Nephron progenitor cell (in vitro differentiated cells): ENCODE measurements at regions not wholly inside any gene's neighbourhood (a gene's known extent, or its start where the extent isn't known, plus 50 kb on each side); places are given as distances from the start of the nearest gene placed in this dataset.
A peak's percentile ranks its signal among the peaks of the same experiment; 100 is the strongest.

Experiments used
- DNase-seq: peaks from one replicate; pipeline ENCODE4 v3.0.0; 2021
- H3K27ac Mint-ChIP-seq: 2 replicates; pipeline ENCODE4 v1.8.0; 2021; ENCODE audit warnings: mild to moderate bottlenecking, moderate library complexity, mixed read lengths
- H3K27me3 Mint-ChIP-seq: 2 replicates; pipeline ENCODE4 v1.8.0; 2021; ENCODE audit warnings: mild to moderate bottlenecking, low read depth, mixed read lengths; ENCODE audit not compliant: poor library complexity
- H3K36me3 Mint-ChIP-seq: 2 replicates; pipeline ENCODE4 v1.8.0; 2021; ENCODE audit warnings: low read depth, mixed read lengths
- H3K4me1 Mint-ChIP-seq: 2 replicates; pipeline ENCODE4 v1.8.0; 2021; ENCODE audit warnings: mixed read lengths
- H3K4me3 Mint-ChIP-seq: 2 replicates; pipeline ENCODE4 v1.8.0; 2021; ENCODE audit warnings: mild to moderate bottlenecking, moderate library complexity, mixed read lengths
- H3K9me3 Mint-ChIP-seq: 2 replicates; pipeline ENCODE4 v1.8.0; 2021; ENCODE audit warnings: mild to moderate bottlenecking, moderate library complexity, mixed read lengths
- TF ChIP-seq, protein P1 (sequence below): fragments of 200-600 bp; sonication (generic); IDR thresholded peaks from 2 replicates; pipeline ENCODE4 v1.5.0; 2021; ENCODE audit warnings: antibody characterized with exemption

DNA sequence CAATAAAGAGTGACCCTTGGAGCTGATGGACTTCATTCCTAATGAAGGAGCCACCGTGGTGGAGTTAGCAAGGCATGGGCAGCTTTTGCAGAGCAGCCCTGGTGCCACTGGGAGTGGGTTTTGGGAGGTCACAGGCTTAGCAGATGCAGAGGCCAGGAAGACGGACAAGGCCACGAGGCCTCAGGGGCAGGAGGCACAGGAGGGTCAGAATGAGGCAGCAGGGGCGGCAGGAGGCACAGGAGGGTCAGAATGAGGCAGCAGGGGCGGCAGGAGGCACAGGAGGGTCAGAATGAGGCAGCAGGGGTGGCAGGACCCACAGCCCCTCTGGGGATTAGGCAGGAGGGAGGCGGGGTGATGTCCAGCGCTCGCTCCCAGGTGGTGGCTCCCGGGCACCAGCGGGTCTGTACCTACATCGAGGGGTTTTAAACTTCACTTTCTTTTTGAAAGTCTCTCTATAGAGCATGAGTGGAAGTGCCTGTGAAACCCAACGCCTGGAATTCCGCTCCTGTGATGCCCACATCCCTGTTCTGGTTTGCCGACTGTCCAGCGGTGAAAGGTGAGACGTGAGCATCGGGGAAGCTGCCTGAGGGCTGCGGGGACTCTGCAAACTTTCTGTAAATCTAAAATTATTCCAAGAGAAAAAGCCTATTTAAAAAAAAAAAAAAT, 521.6 kb downstream of the BRD1 start:
- TF ChIP-seq, protein P1, sequence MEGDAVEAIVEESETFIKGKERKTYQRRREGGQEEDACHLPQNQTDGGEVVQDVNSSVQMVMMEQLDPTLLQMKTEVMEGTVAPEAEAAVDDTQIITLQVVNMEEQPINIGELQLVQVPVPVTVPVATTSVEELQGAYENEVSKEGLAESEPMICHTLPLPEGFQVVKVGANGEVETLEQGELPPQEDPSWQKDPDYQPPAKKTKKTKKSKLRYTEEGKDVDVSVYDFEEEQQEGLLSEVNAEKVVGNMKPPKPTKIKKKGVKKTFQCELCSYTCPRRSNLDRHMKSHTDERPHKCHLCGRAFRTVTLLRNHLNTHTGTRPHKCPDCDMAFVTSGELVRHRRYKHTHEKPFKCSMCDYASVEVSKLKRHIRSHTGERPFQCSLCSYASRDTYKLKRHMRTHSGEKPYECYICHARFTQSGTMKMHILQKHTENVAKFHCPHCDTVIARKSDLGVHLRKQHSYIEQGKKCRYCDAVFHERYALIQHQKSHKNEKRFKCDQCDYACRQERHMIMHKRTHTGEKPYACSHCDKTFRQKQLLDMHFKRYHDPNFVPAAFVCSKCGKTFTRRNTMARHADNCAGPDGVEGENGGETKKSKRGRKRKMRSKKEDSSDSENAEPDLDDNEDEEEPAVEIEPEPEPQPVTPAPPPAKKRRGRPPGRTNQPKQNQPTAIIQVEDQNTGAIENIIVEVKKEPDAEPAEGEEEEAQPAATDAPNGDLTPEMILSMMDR, result no peak
- DNase-seq, result no peak
- H3K27ac Mint-ChIP-seq, result no peak overlapping the region
- H3K4me3 Mint-ChIP-seq, result no peak overlapping the region
- no peaks in the 10 kb centered on the region for H3K36me3 Mint-ChIP-seq
- H3K9me3 Mint-ChIP-seq, result no peaks in the 10 kb centered on the region
- H3K4me1 Mint-ChIP-seq, result peaks cover 10% of the 10 kb centered on the region
- peaks cover 23% of the 10 kb centered on the region for H3K27me3 Mint-ChIP-seq

DNA sequence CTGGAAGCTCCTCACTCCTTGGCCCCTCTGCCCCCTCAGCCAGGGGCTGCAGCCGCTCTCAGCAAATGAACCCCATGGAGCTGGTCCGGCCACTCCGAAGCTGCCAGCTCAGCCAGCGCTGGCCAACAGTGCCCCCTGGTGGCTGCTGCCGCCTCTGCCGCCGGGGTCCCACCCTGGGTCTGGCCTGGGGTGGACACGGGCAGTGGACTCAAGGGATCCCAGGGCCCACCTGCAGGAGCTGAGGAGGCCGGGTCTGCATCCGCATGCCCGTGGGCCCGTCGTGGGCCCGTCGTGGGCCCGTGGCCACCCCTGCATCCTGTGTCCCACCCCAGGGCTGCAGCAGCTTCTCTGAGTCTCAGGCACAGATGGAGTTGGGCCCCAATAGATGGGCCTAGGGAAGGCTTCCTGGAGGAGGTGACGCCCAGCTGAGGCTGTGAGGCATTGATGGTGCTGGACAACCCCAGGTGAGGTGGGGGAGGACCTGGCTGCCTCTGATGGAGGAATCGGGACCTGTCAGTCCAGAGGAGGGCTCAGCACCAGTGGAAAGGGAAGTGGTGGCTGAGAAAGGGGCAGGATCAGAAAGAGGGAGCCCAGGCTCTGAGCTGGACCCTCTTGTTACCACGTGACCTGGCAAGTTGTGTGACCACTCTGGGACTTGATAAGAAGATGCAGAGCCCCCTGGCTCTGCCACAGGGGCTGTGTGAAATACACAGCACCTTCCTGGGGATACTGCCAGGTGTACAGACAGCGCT, 522.3 kb downstream of the BRD1 start:
- peaks cover 27% of the 10 kb centered on the region for H3K27me3 Mint-ChIP-seq
- no peaks in the 10 kb centered on the region for H3K9me3 Mint-ChIP-seq
- H3K27ac Mint-ChIP-seq, result no peak overlapping the region
- TF ChIP-seq, protein P1, result peak; percentile 98
- DNase-seq, result peak; percentile 97
- H3K4me1 Mint-ChIP-seq, result peaks cover 14% of the 10 kb centered on the region
- H3K36me3 Mint-ChIP-seq, result no peaks in the 10 kb centered on the region
- no peak overlapping the region for H3K4me3 Mint-ChIP-seq

DNA sequence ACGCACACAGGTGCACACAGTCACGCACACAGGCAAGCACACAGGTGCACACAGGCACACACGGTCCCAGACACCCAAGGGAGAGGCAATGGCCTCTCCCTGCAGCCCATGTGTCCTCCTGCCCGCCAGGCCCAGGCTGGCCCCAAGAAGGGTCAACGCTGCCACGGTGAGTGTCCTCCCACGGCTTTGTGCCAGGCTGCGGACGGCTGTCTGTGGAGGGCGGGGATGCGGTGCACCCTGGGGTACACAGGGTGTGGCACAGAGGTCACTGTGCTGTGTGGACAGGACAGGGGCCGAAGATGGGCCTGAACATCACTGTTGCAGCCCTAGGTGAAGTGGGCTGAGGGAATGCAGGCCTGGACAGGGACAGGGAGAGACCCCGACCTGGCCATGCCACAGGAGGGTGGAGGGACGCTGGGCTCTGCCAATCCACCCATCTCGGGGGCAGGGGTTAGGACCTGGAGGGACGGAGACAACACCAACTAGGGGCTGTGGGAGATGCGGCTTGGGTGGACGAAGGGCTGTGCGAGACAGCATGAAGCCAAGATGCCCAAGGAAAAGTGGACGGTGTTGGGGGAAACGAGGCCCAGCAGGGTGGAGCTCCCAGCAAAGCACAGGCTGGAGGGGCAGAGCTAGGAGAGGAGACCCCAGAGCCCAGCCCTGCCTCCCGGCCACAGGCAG, 523.8 kb downstream of the BRD1 start:
- H3K4me1 Mint-ChIP-seq, result peaks cover 22% of the 10 kb centered on the region
- peaks cover 23% of the 10 kb centered on the region for H3K27me3 Mint-ChIP-seq
- TF ChIP-seq, protein P1, result no peak
- no peak for DNase-seq
- H3K9me3 Mint-ChIP-seq, result no peaks in the 10 kb centered on the region
- H3K27ac Mint-ChIP-seq, result no peak overlapping the region
- H3K36me3 Mint-ChIP-seq, result no peaks in the 10 kb centered on the region
- H3K4me3 Mint-ChIP-seq, result no peak overlapping the region

DNA sequence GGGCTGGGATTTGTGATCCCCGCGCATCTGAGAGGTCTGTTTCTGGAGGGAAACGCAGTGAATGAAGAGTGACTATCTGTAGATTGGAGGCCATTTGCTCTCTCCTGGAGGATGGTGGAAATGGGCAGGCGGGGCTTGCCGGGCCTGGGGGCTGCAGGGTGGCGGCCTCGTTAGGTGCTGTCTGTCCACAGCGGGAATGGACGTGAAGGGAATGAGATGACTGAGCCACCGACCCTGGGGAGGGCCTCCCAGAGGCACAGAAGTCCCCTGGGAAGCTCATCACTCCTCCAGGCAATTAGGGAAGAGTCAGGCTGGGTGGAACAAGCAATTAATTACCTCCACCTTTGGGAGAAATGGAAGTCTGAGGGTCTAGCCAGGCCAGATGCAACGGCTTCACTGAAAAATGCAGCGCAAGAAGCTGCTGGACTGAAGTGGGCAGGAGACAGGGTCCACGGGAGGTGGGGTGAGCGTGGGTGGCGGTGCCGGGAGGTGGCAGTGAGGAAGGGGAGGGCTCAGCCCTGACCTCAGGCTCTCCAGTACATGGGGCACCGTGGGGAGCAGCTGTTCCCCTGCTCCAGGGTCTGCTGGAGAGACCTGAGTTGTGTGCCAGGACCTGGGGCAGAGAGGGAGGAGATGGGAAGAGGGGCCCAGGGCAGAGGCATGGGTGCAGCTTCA, 524.5 kb downstream of the BRD1 start:
- Mint-ChIP-seq H3K4me3 (no peak overlapping the region), H3K36me3 (no peaks in the 10 kb centered on the region), H3K27me3 (peaks cover 16% of the 10 kb centered on the region), H3K27ac (no peak overlapping the region), H3K9me3 (no peaks in the 10 kb centered on the region), H3K4me1 (peaks cover 23% of the 10 kb centered on the region)
- DNase-seq, result no peak
- TF ChIP-seq, protein P1, result no peak

DNA sequence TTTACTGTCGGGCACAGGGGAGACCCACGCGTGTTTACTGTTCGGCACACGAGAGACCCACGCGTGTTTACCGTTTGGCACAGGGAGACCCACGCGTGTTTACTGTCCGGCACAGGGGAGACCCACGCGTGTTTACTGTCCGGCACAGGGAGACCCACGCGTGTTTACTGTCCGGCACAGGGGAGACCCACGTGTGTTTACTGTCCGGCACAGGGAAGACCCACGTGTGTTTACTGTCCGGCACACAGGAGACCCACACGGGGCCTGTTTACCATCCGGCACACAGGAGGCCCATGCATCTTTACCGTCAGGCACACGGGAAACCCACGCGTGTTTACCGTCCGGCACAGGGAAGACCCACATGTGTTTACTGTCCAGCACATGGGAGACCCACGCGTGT, 525.1 kb downstream of the BRD1 start:
- Mint-ChIP-seq H3K4me3 (no peak overlapping the region), H3K4me1 (peaks cover 28% of the 10 kb centered on the region), H3K36me3 (no peaks in the 10 kb centered on the region), H3K27ac (no peak overlapping the region), H3K9me3 (no peaks in the 10 kb centered on the region), H3K27me3 (peaks cover 9% of the 10 kb centered on the region)
- DNase-seq, result no peak
- TF ChIP-seq, protein P1, result no peak
